Endodermal cell (in vitro differentiated cells): ENCODE measurements at regions not wholly inside any gene's neighbourhood (a gene's known extent, or its start where the extent isn't known, plus 50 kb on each side); places are given as distances from the start of the nearest gene placed in this dataset.

Experiments used
- DNase-seq: peaks from one replicate; pipeline ENCODE4 v3.0.0-alpha.2; 2017
- H3K27ac ChIP-seq: 2 replicates; pipeline ENCODE4 v1.5.1; 2013; ENCODE audit warnings: mild to moderate bottlenecking, low read depth, low read length, moderate library complexity
- H3K27me3 ChIP-seq: 2 replicates; pipeline ENCODE4 v1.6.1; 2013; ENCODE audit warnings: mild to moderate bottlenecking, low read length, moderate library complexity; ENCODE audit not compliant: insufficient read depth, control insufficient read depth, poor library complexity, severe bottlenecking
- H3K36me3 ChIP-seq: 2 replicates; pipeline ENCODE4 v1.7.0; 2013; ENCODE audit warnings: mild to moderate bottlenecking, low read length, moderate library complexity; ENCODE audit not compliant: control insufficient read depth, insufficient read depth
- H3K4me1 ChIP-seq: one replicate; pipeline ENCODE4 v1.7.0; 2013; ENCODE audit warnings: low read length; ENCODE audit not compliant: control insufficient read depth, insufficient read depth
- H3K4me3 ChIP-seq: 2 replicates; pipeline ENCODE4 v1.5.1; 2013; ENCODE audit warnings: mild to moderate bottlenecking, low read length, moderate library complexity
- H3K9ac ChIP-seq: 2 replicates; pipeline ENCODE4 v1.6.1; 2013; ENCODE audit warnings: mild to moderate bottlenecking, low read length, moderate library complexity; ENCODE audit not compliant: poor library complexity, severe bottlenecking; ENCODE audit errors: extremely low read depth
- H3K9me3 ChIP-seq: 2 replicates; pipeline ENCODE4 v1.6.1; 2013; ENCODE audit warnings: mild to moderate bottlenecking, low read length, moderate library complexity; ENCODE audit not compliant: control insufficient read depth
- H3K27ac Mint-ChIP-seq: 2 replicates; pipeline ENCODE4 v1.8.0; 2020; ENCODE audit warnings: mixed read lengths
- H3K27me3 Mint-ChIP-seq: 2 replicates; pipeline ENCODE4 v1.8.0; 2021; ENCODE audit warnings: mild to moderate bottlenecking, mixed read lengths; ENCODE audit not compliant: insufficient read depth
- H3K36me3 Mint-ChIP-seq: 2 replicates; pipeline ENCODE4 v1.8.0; 2020; ENCODE audit warnings: low read depth, mixed read lengths
- H3K4me1 Mint-ChIP-seq: 2 replicates; pipeline ENCODE4 v1.8.0; 2020; ENCODE audit warnings: mixed read lengths
- H3K4me3 Mint-ChIP-seq: 2 replicates; pipeline ENCODE4 v1.8.0; 2020; ENCODE audit warnings: mild to moderate bottlenecking, moderate library complexity, mixed read lengths
- H3K9me3 Mint-ChIP-seq: 2 replicates; pipeline ENCODE4 v1.8.0; 2020; ENCODE audit warnings: mild to moderate bottlenecking, mixed read lengths
- CTCF ChIP-seq: fragments of 200-600 bp; sonication (generic); conservative IDR thresholded peaks from 2 replicates; pipeline ENCODE4 v1.5.0; 2021; ENCODE audit warnings: antibody characterized with exemption, mild to moderate bottlenecking
- WGBS, 2 experiments: methylation state at CpG; one replicate each; pipeline versions ENCODE4 v1.1.5 to v1.1.7; 2013; ENCODE audit warnings: missing lambda C conversion rate in 2 of 2, mixed read lengths in 1 of 2; ENCODE audit not compliant: insufficient coverage in 1 of 2, insufficient read length in 1 of 2; 5-methylcytosine and 5-hydroxymethylcytosine counted together

GRCh38 chr13:90690458-90691080 is 656.9 kb upstream of the MIR17HG start:
- Histone ChIP-seq H3K4me1 (no peaks in the 10 kb centered on the region), H3K27ac (no peak overlapping the region), H3K27me3 (no peaks in the 10 kb centered on the region), H3K9me3 (no peaks in the 10 kb centered on the region), H3K9ac (no peak overlapping the region), H3K36me3 (no peaks in the 10 kb centered on the region), H3K4me3 (no peak overlapping the region)
- 93% methylated on average over 5 of the region's 5 CpGs; no CpG with 5 or more reads in 1 of the 2 experiments for WGBS, 2 experiments
- Mint-ChIP-seq H3K27ac (no peak overlapping the region), H3K4me1 (peaks cover 3% of the 10 kb centered on the region), H3K4me3 (no peak overlapping the region), H3K9me3 (no peaks in the 10 kb centered on the region), H3K36me3 (no peaks in the 10 kb centered on the region), H3K27me3 (no peaks in the 10 kb centered on the region)
- TF ChIP-seq CTCF, result no peak
- no peak for DNase-seq

GRCh38 chr13:90696254-90696653 is 651.2 kb upstream of the MIR17HG start:
- WGBS, 2 experiments, result 86% methylated on average over 1 of the region's 1 CpG; no CpG with 5 or more reads in 1 of the 2 experiments
- no peak for TF ChIP-seq CTCF
- no peaks in the 10 kb centered on the region for H3K4me1 ChIP-seq
- no peaks in the 10 kb centered on the region for H3K27me3 ChIP-seq
- no peak for DNase-seq
- H3K36me3 ChIP-seq, result no peaks in the 10 kb centered on the region
- no peak overlapping the region for H3K4me3 ChIP-seq
- Mint-ChIP-seq H3K9me3 (no peaks in the 10 kb centered on the region), H3K36me3 (no peaks in the 10 kb centered on the region), H3K27me3 (no peaks in the 10 kb centered on the region), H3K4me1 (peaks cover 3% of the 10 kb centered on the region), H3K4me3 (no peak overlapping the region), H3K27ac (no peak overlapping the region)
- H3K27ac ChIP-seq, result no peak overlapping the region
- no peaks in the 10 kb centered on the region for H3K9me3 ChIP-seq
- H3K9ac ChIP-seq, result no peak overlapping the region

GRCh38 chr13:90696656-90697055 is 650.8 kb upstream of the MIR17HG start:
- WGBS, 2 experiments, result 80 to 100% methylated on average over 1 to 3 of the region's 5 CpGs
- no peaks in the 10 kb centered on the region for H3K27me3 Mint-ChIP-seq
- H3K4me3 Mint-ChIP-seq, result no peak overlapping the region
- no peaks in the 10 kb centered on the region for H3K9me3 Mint-ChIP-seq
- H3K27ac Mint-ChIP-seq, result no peak overlapping the region
- H3K9ac ChIP-seq, result no peak overlapping the region
- no peaks in the 10 kb centered on the region for H3K9me3 ChIP-seq
- no peak for DNase-seq
- peaks cover 6% of the 10 kb centered on the region for H3K4me1 Mint-ChIP-seq
- H3K27me3 ChIP-seq, result no peaks in the 10 kb centered on the region
- no peaks in the 10 kb centered on the region for H3K36me3 ChIP-seq
- H3K4me1 ChIP-seq, result no peaks in the 10 kb centered on the region
- no peaks in the 10 kb centered on the region for H3K36me3 Mint-ChIP-seq
- no peak overlapping the region for H3K4me3 ChIP-seq
- no peak for TF ChIP-seq CTCF
- H3K27ac ChIP-seq, result no peak overlapping the region
